GM12878 (cell line): ENCODE measurements at regions not wholly inside any gene's neighbourhood (a gene's known extent, or its start where the extent isn't known, plus 50 kb on each side); places are given as distances from the start of the nearest gene placed in this dataset.

ENCODE experiments used
- ATAC-seq: fragments of 200-7000 bp; cut with Tn5 transposase; 3 replicates; pipeline ENCODE4 v1.9.1; 2020; ENCODE audit warnings: mild to moderate bottlenecking, moderate library complexity
- BruUV-seq: library from RNA; stranded (reverse); fragments of 400-500 nt; replicated peaks from 2 replicates; lab custom pipeline; 2021; lab: Mats Ljungman, UMichigan
- CTCF ChIA-PET: fragments of 300-600 bp; sonication (Branson Sonifier 250); formaldehyde crosslinking; extraction: SDS; loops from one replicate; lab custom pipeline; 2021; ENCODE audit warnings: inconsistent platforms; lab: Yijun Ruan, JAX
- POLR2A ChIA-PET: fragments of 350-600 bp; formaldehyde crosslinking; extraction: SDS; loops from one replicate; lab custom pipeline; 2021; ENCODE audit warnings: inconsistent platforms; lab: Charles Lee
- RAD21 ChIA-PET: fragments of 300-600 bp; sonication (Branson Sonifier 250); formaldehyde crosslinking; loops from one replicate; lab custom pipeline; 2023; ENCODE audit warnings: antibody characterized with exemption; ENCODE audit not compliant: unreplicated experiment; lab: Charles Lee
- SMC1A ChIA-PET: fragments of 300-600 bp; sonication (Branson Sonifier 250); formaldehyde crosslinking; loops from one replicate; lab custom pipeline; 2023; ENCODE audit not compliant: unreplicated experiment, uncharacterized antibody; lab: Charles Lee
- DNase-seq: peaks from one replicate; pipeline ENCODE4 v3.0.0-alpha.2; 2011; ENCODE audit warnings: low read depth, low spot score
- FAIRE-seq: peaks from 3 replicates; lab custom pipeline; 2011; peaks lifted over from hg19 to GRCh38; lab: Jason Lieb, UNC
- H2AFZ ChIP-seq: 2 replicates; pipeline ENCODE4 v1.6.0; 2011; ENCODE audit warnings: low read depth, low read length, control low read depth; ENCODE audit not compliant: control insufficient read depth
- H3K27ac ChIP-seq: 2 replicates; pipeline ENCODE4 v1.5.1; 2011; ENCODE audit warnings: control low read depth; ENCODE audit not compliant: control insufficient read depth, insufficient read depth
- H3K27me3 ChIP-seq, 2 experiments: replicated peaks in 1 of 2; 2 replicates each; pipeline versions ENCODE4 v1.6.0 to v1.6.1; 2011; ENCODE audit warnings: low read length in 1 of 2; ENCODE audit not compliant: control insufficient read depth in 2 of 2, insufficient read depth in 2 of 2
- H3K36me3 ChIP-seq, 2 experiments: 2 replicates each; pipeline ENCODE4 v1.5.1; 2011; ENCODE audit warnings: low read length in 1 of 2; ENCODE audit not compliant: control insufficient read depth in 2 of 2, insufficient read depth in 2 of 2
- H3K4me1 ChIP-seq: 2 replicates; pipeline ENCODE4 v1.6.1; 2011; ENCODE audit warnings: mild to moderate bottlenecking, low read length, moderate library complexity, mixed read lengths; ENCODE audit not compliant: control insufficient read depth, insufficient read depth
- H3K4me2 ChIP-seq: 2 replicates; pipeline ENCODE4 v1.6.0; 2011; ENCODE audit warnings: control low read depth; ENCODE audit not compliant: control insufficient read depth, insufficient read depth
- H3K4me3 ChIP-seq: fragments of 200-600 bp; sonication (generic); 2 replicates; pipeline ENCODE4 v1.5.1; 2016
- H3K79me2 ChIP-seq: 2 replicates; pipeline ENCODE4 v1.6.0; 2011; ENCODE audit warnings: low read length; ENCODE audit not compliant: control insufficient read depth, insufficient read depth
- H3K9ac ChIP-seq: 2 replicates; pipeline ENCODE4 v1.8.0; 2011; ENCODE audit warnings: low read length, control low read depth, mixed read lengths; ENCODE audit not compliant: control insufficient read depth, insufficient read depth
- H3K9me3 ChIP-seq: replicated peaks from 3 replicates; pipeline ENCODE4 v1.5.1; 2011; ENCODE audit warnings: mild to moderate bottlenecking, low read length; ENCODE audit not compliant: control insufficient read depth, insufficient read depth
- H4K20me1 ChIP-seq: 2 replicates; pipeline ENCODE4 v1.6.0; 2011; ENCODE audit not compliant: control insufficient read depth, insufficient read depth
- ASH2L ChIP-seq: fragments of 300-600, 200-600 bp; sonication (generic); IDR thresholded peaks from 2 replicates; pipeline ENCODE4 v1.6.1; 2017; ENCODE audit warnings: low read depth, mild to moderate bottlenecking, borderline replicate concordance
- ATF7 ChIP-seq: fragments of 450-650 bp; IDR thresholded peaks from 2 replicates; pipeline ENCODE4 v1.6.1; 2016; ENCODE audit warnings: low read depth, mild to moderate bottlenecking
- DPF2 ChIP-seq: fragments of 450-650 bp; IDR thresholded peaks from 2 replicates; pipeline ENCODE4 v1.6.1; 2017; ENCODE audit warnings: mild to moderate bottlenecking
- EED ChIP-seq: sonication (generic); IDR thresholded peaks from 2 replicates; pipeline ENCODE4 v1.6.1; 2016; ENCODE audit warnings: antibody characterized with exemption, low read depth
- EZH2 ChIP-seq: IDR thresholded peaks from 2 replicates; pipeline ENCODE4 v1.6.1; 2012; ENCODE audit warnings: low read depth, mild to moderate bottlenecking, control low read depth, inconsistent platforms, low read length, borderline replicate concordance; ENCODE audit not compliant: control insufficient read depth
- FOS ChIP-seq: IDR thresholded peaks from 3 replicates; pipeline ENCODE4 v1.6.1; 2011; ENCODE audit warnings: borderline replicate concordance; ENCODE audit not compliant: insufficient read length; ENCODE audit errors: extremely low read depth
- IRF4 ChIP-seq: IDR thresholded peaks from 2 replicates; pipeline ENCODE4 v1.6.1; 2011; ENCODE audit warnings: low read depth, low read length
- JUNB ChIP-seq: IDR thresholded peaks from 2 replicates; pipeline ENCODE4 v1.6.1; 2016; ENCODE audit warnings: antibody characterized with exemption, mild to moderate bottlenecking
- KAT2A ChIP-seq: conservative IDR thresholded peaks from 2 replicates; pipeline ENCODE4 v1.6.1; 2011; ENCODE audit warnings: low read depth, low read length; ENCODE audit not compliant: control insufficient read depth
- MTA3 ChIP-seq: IDR thresholded peaks from 2 replicates; pipeline ENCODE4 v1.6.1; 2012; ENCODE audit warnings: low read length, inconsistent platforms, borderline replicate concordance
- NFXL1 ChIP-seq: fragments of 450-650 bp; IDR thresholded peaks from 2 replicates; pipeline ENCODE4 v1.6.1; 2017; ENCODE audit warnings: antibody characterized with exemption, mild to moderate bottlenecking, borderline replicate concordance
- NR2F1 ChIP-seq: fragments of 450-650 bp; conservative IDR thresholded peaks from 2 replicates; pipeline ENCODE4 v1.6.1; 2017; ENCODE audit warnings: mild to moderate bottlenecking
- RELA ChIP-seq: fragments of 450-650 bp; IDR thresholded peaks from 2 replicates; pipeline ENCODE4 v1.8.0; 2014; ENCODE audit warnings: borderline replicate concordance; ENCODE audit not compliant: partially characterized antibody
- SMARCA5 ChIP-seq: fragments of 450-650 bp; IDR thresholded peaks from 2 replicates; pipeline ENCODE4 v1.6.1; 2017; ENCODE audit warnings: mild to moderate bottlenecking
- YBX1 ChIP-seq: fragments of 450-650 bp; IDR thresholded peaks from 2 replicates; pipeline ENCODE4 v1.6.1; 2016; ENCODE audit warnings: antibody characterized with exemption
- ZNF207 ChIP-seq: fragments of 450-650 bp; IDR thresholded peaks from 2 replicates; pipeline ENCODE4 v1.6.1; 2014; ENCODE audit warnings: antibody characterized with exemption, mild to moderate bottlenecking, borderline replicate concordance
- ZNF24 ChIP-seq: fragments of 450-650 bp; IDR thresholded peaks from 2 replicates; pipeline ENCODE4 v1.6.1; 2017; ENCODE audit warnings: antibody characterized with exemption, mild to moderate bottlenecking
- WGBS: methylation state at CpG from one replicate; pipeline ENCODE4 v1.1.6; 2016; ENCODE audit warnings: low lambda C conversion rate; ENCODE audit not compliant: insufficient replicate concordance, insufficient coverage; ENCODE audit errors: missing lambda C conversion rate; 5-methylcytosine and 5-hydroxymethylcytosine counted together
- in situ Hi-C: fragments of 300-500 bp; cut with MboI; formaldehyde crosslinking; loops from 9 replicates; pipeline ENCODE4 v1.14.3; 2018; ENCODE audit warnings: mixed read lengths
- intact Hi-C: fragments of 100-400 bp; cut with micrococcal nuclease; formaldehyde crosslinking; loops from one replicate; pipeline ENCODE4 v1.14.2; 2022; ENCODE audit not compliant: unreplicated experiment
- TF ChIP-seq, protein P1 (sequence below): fragments of 450-650 bp; IDR thresholded peaks from 2 replicates; pipeline ENCODE4 v1.6.1; 2017; ENCODE audit warnings: antibody characterized with exemption, mild to moderate bottlenecking, moderate library complexity
- TF ChIP-seq, protein P2 (sequence below): IDR thresholded peaks from 2 replicates; pipeline ENCODE4 v1.6.1; 2011; ENCODE audit warnings: low read depth, mild to moderate bottlenecking, low read length, moderate library complexity, borderline replicate concordance; ENCODE audit errors: extremely low read depth
- TF ChIP-seq, protein P3 (sequence below): fragments of 450-650 bp; IDR thresholded peaks from 2 replicates; pipeline ENCODE4 v1.6.1; 2017; ENCODE audit warnings: mild to moderate bottlenecking

DNA sequence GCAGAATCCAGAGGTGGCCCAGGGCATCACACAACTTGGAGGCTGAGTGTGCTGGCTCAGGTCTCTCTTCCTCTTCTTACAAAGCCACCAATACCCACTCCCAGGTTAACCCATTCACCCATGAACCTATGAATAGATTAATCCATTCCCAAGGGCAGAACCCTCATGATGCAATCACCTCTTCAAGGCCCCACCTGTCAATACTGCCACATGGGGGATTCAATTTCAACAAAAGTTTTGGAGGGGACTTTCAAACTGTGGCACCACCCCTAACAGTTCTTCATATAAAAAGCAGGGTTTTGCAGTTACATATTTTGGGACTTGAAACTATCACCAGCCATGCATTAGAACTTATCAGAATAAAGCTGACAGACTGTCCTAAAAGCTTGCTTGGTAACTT lies 193.6 kb upstream of the RNF32 start (continued):
- TF ChIP-seq NR2F1 (no peak), MTA3 (no peak), EED (no peak), EZH2 (no peak)
- TF ChIP-seq, protein P1, sequence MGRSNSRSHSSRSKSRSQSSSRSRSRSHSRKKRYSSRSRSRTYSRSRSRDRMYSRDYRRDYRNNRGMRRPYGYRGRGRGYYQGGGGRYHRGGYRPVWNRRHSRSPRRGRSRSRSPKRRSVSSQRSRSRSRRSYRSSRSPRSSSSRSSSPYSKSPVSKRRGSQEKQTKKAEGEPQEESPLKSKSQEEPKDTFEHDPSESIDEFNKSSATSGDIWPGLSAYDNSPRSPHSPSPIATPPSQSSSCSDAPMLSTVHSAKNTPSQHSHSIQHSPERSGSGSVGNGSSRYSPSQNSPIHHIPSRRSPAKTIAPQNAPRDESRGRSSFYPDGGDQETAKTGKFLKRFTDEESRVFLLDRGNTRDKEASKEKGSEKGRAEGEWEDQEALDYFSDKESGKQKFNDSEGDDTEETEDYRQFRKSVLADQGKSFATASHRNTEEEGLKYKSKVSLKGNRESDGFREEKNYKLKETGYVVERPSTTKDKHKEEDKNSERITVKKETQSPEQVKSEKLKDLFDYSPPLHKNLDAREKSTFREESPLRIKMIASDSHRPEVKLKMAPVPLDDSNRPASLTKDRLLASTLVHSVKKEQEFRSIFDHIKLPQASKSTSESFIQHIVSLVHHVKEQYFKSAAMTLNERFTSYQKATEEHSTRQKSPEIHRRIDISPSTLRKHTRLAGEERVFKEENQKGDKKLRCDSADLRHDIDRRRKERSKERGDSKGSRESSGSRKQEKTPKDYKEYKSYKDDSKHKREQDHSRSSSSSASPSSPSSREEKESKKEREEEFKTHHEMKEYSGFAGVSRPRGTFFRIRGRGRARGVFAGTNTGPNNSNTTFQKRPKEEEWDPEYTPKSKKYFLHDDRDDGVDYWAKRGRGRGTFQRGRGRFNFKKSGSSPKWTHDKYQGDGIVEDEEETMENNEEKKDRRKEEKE: no peak

DNA sequence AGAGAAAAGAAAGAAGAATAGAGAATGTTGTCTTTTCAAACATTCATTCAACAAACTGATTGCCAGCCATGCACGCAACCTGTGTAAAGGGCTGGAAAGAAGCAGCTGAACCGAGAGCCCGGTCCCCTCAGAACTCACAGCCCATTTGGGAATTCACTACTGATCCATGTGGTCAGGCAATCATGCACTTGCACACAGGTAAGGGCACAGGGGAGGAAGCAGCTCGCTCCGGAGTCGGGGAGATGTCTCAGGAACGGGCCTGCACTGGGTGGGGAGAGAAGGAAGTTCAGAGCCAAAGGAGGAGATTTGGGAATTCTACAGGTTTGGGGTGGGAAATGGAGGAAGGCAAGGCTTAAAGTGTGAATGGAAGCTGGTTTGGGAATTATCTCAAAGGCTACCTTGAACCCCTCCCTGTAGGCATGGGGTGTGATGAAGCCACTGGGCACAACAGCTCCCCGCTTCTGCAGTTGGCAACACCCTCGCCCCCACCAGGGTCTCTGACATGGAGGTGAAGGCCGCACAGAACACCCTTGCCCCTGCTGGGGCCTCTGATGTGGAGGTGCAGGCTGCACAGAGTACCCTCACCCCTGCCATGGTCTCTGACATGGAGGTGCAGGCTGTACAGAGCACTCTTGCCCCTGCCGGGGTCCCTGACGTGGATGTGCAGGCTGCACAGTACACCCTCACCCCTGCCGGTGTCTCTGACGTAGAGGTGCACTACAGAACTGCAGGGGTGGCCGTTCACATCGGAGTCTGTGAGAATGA lies 194.4 kb upstream of the RNF32 start:
- BruUV-seq: no TSS peak
- CTCF ChIA-PET: no interaction called here
- SMC1A ChIA-PET: no interaction called here
- FAIRE-seq (no peak), DNase-seq (no peak), ATAC-seq (no peak)
- Histone ChIP-seq H3K36me3 (no peaks in the 10 kb centered on the region), H3K27ac (no peak overlapping the region), H3K4me2 (no peak overlapping the region), H3K9me3 (no peaks in the 10 kb centered on the region), H3K4me3 (no peak overlapping the region), H3K27me3 (peaks cover 0 to 2% of the 10 kb centered on the region in 2 experiments; a peak in 2 of 4 replicates), H3K9ac (no peak overlapping the region), H3K79me2 (no peaks in the 10 kb centered on the region), H4K20me1 (no peaks in the 10 kb centered on the region), H2AFZ (no peak overlapping the region), H3K4me1 (no peaks in the 10 kb centered on the region)
- POLR2A ChIA-PET: no interaction called here
- RAD21 ChIA-PET: no interaction called here
- intact Hi-C loops: no loop called here
- WGBS: 32% methylated on average over 16 of the region's 16 CpGs
- in situ Hi-C loops: no loop called here
- TF ChIP-seq ZNF24: no peak
- no peak for TF ChIP-seq JUNB
- no peak for TF ChIP-seq YBX1
- TF ChIP-seq EZH2: no peak
- TF ChIP-seq FOS: no peak
- no peak for TF ChIP-seq SMARCA5
- TF ChIP-seq ZNF207: no peak
- TF ChIP-seq DPF2: no peak
- TF ChIP-seq RELA: no peak
- TF ChIP-seq, protein P2, sequence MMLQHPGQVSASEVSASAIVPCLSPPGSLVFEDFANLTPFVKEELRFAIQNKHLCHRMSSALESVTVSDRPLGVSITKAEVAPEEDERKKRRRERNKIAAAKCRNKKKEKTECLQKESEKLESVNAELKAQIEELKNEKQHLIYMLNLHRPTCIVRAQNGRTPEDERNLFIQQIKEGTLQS: no peak
- no peak for TF ChIP-seq IRF4
- TF ChIP-seq KAT2A: no peak
- TF ChIP-seq ASH2L: no peak
- no peak for TF ChIP-seq NFXL1
- TF ChIP-seq ATF7: no peak
- TF ChIP-seq, protein P3, sequence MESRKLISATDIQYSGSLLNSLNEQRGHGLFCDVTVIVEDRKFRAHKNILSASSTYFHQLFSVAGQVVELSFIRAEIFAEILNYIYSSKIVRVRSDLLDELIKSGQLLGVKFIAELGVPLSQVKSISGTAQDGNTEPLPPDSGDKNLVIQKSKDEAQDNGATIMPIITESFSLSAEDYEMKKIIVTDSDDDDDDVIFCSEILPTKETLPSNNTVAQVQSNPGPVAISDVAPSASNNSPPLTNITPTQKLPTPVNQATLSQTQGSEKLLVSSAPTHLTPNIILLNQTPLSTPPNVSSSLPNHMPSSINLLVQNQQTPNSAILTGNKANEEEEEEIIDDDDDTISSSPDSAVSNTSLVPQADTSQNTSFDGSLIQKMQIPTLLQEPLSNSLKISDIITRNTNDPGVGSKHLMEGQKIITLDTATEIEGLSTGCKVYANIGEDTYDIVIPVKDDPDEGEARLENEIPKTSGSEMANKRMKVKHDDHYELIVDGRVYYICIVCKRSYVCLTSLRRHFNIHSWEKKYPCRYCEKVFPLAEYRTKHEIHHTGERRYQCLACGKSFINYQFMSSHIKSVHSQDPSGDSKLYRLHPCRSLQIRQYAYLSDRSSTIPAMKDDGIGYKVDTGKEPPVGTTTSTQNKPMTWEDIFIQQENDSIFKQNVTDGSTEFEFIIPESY: no peak
